GM19043 (cell line): ENCODE measurements at regions not wholly inside any gene's neighbourhood (a gene's known extent, or its start where the extent isn't known, plus 50 kb on each side); places are given as distances from the start of the nearest gene placed in this dataset.

Experiments
- ATAC-seq: cut with Tn5 transposase; IDR thresholded peaks from one replicate; pipeline ENCODE4 v1.9.1; 2021; ENCODE audit warnings: low read depth; ENCODE audit not compliant: unreplicated experiment

GRCh38 chr4:128573781-128574508, 235.6 kb upstream of the JADE1 start:
- ATAC-seq, result no peak

DNA sequence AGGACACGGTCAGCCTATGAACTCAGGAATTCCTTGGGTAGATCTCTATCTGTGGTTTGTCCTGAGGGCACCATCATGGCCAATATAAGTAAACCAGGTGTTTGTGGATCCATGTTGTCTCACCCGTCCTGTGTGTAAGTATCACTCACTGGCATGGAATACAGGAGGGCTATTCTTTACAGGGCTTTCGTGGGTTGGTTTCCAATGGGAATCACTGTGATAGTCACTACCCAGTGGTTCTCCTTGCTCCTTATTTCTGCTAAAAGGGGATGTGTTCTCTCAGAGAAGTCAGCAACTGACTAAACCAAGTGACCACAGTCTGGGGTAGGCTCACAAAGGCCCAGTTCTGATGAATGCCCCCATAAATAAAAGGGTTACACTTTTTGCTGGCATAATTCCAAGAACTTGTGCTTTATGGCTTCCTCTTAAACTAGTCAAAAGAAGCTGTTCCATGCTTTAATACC, 236.7 kb upstream of the JADE1 start:
- ATAC-seq, result no peak

- no peak for ATAC-seq
Measured at GRCh38 chr4:128571747-128572146, 237.8 kb upstream of the JADE1 start.

DNA sequence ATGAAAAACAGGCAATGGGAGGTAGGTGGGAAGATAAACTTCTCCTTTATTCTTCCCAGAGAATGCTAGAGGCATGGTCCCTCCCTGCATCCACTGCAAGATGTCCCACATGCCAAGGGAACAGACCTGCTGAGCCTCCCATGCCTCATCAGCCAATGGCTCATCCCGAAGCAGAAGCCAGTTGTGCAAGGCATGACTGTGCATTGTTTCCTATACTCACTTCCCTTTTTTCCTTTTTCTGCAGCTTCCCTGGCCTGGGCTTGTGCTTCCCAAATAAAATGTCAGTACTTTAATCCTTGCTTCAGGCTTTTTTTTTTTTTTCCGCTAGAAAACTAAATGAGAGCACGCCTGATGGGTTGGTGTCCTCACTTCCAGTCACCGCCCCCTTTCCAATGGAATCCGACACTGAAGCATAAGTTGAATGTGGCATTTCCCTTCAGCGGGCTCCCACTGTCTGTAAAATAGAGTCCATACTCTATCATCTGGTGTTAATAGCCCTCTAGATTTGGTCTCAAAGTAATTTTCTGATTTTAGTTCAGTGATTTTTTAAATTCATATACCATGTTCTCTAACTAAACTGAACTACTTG, 239.0 kb upstream of the JADE1 start:
- ATAC-seq, result no peak

DNA sequence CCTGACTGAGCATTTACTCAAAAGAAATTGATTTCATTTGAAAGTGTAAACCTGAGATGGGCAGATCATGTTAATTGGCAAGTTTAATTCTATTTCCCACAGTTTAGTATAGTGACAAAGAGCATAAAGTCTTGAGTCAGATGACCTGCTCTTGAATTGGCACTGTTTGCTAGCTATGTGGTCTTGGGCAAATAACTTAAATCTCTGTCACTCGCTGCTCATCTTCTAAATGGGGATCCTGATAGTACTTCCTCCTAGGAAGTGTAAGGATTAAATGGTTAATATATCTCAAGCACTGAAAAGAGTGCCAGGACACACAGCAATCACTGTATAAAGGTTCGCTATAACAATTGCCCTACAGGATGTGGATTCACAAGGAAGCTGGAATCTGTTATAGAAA, 242.8 kb upstream of the JADE1 start:
- no peak for ATAC-seq

DNA sequence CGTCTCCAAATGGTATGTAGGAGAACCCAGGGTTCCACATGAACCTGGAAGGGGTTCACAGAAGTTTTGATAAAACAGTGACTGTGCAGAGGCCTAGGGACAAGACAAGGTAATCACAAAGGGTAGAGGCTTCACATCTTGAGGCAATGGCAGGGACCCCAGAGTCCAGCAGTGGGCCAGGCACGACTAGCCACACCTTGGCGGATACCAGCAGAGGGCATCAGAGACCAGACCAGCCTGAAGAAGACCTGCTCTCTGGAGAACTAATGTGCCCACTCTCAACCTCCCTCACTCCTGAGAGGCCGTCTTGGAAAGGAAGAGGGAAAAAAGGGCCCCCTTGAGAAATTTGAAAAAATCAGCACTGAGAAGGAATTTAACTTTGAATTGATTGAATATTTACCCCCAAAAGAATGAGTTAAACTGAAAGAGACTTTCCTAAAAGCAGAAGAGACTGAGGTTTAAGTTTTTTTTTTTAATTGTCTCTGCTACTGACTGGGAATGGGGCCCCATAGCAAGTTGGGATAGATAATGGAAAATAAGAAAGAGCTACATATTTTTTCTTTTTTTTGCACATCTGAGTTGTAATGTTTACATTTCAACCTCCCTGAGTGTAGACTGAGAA, 243.8 kb upstream of the JADE1 start:
- ATAC-seq, result no peak

- no peak for ATAC-seq
Measured at GRCh38 chr4:128565054-128565453, 244.4 kb upstream of the JADE1 start.

DNA sequence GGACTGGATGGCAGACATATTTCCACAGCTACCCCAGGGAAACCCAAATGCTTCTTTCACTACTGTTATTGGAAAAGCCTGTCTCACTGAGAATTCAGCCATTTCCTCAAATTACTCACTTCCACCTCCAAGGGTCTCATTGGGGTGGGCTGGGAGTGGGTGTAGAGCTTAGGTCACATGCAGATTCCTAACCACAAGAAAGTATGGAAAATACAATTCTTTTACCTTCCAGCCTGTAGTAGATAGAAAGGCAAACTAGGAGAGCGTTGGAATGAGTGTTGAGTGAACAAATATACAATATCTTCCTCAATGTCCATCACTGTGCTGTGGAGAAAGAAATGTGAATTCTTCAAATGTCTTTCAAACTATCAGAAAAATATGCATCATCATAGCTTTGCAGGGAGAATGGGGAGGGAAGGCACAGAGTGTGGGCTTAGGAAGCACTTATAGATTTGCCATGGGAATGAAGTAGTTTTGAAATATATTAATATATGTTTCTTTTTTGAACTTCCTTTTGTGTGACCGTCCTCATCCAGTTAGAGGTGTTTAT, 245.3 kb upstream of the JADE1 start:
- no peak for ATAC-seq

DNA sequence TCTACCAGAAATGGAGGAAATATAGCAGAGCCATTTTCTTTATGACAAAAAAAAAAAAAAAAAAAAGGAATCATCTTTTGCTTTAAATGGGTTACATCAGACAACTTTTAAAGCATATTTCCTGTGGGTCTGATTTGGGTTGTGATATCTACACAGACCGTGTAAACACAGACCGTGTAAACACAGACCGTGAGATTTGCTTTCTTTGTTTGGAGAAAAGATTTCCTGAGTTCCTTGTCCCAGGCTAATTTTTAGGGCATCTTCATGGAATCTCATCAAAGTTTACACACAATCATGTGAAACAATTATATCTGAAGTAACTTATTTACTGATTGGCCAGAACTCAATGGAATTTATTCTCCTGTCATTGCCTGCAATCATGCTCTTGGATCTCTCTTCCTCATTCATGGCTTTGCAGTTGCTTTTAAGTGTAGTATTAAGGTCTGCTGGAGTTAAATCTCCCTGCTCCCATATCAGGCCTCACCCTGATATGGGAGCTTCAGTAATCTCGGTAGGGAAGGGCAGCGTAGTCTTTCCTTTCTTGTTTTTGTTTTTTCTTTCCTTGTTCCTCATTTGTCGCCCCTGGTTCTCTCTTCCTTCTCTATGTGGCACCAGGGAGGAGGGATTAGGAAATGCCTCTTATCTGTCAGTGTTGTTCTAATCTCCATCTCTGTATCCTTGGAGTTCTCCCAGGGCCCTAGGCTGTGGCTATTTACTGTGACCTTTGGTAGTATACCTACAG, 248.6 kb upstream of the JADE1 start:
- no peak for ATAC-seq

- no peak for ATAC-seq
Measured at GRCh38 chr4:128558896-128559679, 250.4 kb upstream of the JADE1 start.

- no peak for ATAC-seq
Measured at GRCh38 chr4:128556756-128557155, 252.7 kb upstream of the JADE1 start.

DNA sequence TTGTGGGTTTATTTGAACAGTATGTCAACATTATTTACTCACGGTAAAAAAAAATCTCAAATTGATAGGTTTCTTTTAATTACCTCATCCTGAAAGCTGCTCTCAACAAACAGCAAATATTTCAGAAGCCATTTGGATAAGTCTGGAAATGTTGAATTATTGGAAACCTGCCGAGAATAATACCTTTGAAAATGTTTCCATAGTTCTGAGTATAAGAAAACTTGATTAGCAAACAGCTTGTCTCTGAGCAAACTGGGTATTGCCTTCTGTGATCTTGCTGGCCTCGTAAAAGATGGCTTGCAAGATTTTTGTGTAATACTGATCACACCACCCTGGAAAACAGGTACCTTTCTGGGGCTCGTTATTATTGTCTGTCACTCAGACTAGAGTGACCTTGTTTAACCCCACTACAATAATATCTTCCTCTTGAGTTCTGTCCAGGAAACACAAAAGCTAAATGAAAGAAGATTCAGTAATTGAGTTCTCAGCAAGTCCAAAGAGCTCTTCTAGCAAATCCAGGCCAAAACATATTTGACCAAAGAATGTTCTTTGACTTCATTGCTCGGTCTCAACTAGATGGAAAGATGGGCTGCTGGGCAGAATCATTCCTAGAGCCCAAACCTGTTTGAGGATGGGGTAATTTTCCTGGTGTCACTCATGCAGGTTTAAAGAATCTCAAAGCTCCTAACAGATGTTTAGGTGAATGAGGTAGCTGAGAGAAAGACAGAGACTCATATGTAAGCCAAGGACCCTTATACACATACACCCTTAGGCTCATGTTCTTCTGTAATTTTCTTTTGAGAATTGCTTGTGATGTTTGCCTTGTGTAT, 255.6 kb upstream of the JADE1 start:
- ATAC-seq, result no peak

DNA sequence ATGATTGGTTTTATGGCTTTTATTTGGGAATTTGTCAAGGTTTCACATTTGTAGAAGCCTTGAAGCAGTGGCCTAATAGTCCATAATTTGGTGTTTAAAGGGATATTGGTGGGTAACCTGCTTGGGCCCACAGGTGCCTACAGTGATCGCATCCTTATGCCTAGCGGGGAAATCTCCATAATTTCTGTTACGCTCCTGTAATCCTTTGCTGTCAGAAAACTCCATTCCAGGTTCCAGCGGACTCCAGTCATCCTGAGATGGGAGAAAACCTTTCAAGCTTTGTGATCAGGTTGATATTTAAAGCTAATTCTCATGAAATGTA, 257.0 kb upstream of the JADE1 start:
- ATAC-seq, result no peak

- no peak for ATAC-seq
Measured at GRCh38 chr4:128551280-128551679, 258.2 kb upstream of the JADE1 start.

DNA sequence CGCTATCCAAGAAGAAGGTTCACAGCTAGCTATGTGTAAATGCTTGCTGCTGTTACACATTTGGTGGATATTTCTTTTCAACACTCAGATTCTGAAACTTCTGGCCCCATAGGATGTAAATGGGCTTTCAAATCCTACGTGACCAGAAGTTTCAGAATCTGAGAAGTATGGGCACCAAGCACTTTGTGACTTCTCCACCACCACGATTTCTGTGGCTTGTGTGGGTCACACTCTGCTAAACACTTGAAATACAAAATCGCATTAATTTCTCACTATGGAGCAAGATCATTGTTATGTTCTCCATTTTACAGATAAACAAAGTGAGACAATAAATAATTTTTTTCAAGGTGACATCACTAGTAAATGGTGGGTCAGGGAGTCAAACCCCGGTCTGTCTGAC, 259.4 kb upstream of the JADE1 start:
- ATAC-seq, result no peak

GRCh38 chr4:128549636-128550035, 259.9 kb upstream of the JADE1 start:
- no peak for ATAC-seq

- no peak for ATAC-seq
Measured at GRCh38 chr4:128548381-128548780, 260.8 kb upstream of the PGRMC2 start.

DNA sequence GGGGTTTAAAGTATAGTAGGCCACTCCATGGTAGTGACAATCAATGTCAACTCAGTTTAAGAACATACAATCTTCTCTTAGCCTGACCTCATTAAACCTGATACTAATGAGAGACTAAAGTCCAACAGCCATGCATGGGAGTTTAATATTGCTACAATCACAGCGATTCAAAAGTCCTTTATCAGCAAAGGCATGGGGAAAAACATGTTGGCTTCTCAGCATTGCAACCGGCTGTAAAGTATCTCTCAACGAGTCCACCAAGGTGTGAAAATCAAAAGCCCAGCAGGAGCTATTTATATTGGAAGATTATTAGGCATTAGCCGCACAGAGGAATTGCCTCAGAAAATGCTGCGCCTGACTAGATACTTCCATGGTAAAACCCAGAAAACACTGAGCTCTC, 256.7 kb upstream of the PGRMC2 start:
- ATAC-seq, result no peak

GRCh38 chr4:128543696-128544095, 256.1 kb upstream of the PGRMC2 start:
- ATAC-seq, result no peak

GRCh38 chr4:128542047-128542446, 254.4 kb upstream of the PGRMC2 start:
- no peak for ATAC-seq
